DND-41 (cell line): ENCODE measurements at regions not wholly inside any gene's neighbourhood (a gene's known extent, or its start where the extent isn't known, plus 50 kb on each side); places are given as distances from the start of the nearest gene placed in this dataset.

ENCODE experiments used
- EZH2 ChIP-seq: IDR thresholded peaks from 3 replicates; pipeline ENCODE4 v1.6.1; 2012; ENCODE audit warnings: borderline replicate concordance, low read depth, mild to moderate bottlenecking, moderate library complexity, low read length, inconsistent platforms; ENCODE audit not compliant: severe bottlenecking
- TF ChIP-seq, protein P1 (sequence below): IDR thresholded peaks from 2 replicates; pipeline ENCODE4 v1.5.1; 2012; ENCODE audit warnings: borderline replicate concordance, low read length, moderate library complexity, mild to moderate bottlenecking; ENCODE audit not compliant: poor library complexity, severe bottlenecking; ENCODE audit errors: extremely low read depth

DNA sequence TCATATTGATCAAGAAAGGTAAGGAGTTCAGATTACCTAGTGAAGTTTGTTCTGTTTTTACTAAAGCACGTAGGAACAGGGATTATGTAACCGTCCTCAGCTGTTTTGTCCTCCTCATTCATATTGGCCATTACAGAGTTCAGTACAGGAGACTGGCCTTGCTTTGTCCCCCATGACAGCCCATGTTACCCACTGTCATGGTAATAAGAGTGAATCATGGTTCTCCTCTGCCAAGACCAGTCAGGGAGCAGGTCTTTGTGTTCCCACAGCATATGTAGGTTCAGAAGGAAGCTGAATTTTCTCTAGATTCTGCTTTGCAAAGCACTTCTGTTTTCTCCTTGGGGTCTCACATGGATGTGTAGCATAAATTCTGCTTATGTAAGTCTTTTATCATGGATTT lies 106.2 kb upstream of the GPR141 start:
- TF ChIP-seq, protein P1, sequence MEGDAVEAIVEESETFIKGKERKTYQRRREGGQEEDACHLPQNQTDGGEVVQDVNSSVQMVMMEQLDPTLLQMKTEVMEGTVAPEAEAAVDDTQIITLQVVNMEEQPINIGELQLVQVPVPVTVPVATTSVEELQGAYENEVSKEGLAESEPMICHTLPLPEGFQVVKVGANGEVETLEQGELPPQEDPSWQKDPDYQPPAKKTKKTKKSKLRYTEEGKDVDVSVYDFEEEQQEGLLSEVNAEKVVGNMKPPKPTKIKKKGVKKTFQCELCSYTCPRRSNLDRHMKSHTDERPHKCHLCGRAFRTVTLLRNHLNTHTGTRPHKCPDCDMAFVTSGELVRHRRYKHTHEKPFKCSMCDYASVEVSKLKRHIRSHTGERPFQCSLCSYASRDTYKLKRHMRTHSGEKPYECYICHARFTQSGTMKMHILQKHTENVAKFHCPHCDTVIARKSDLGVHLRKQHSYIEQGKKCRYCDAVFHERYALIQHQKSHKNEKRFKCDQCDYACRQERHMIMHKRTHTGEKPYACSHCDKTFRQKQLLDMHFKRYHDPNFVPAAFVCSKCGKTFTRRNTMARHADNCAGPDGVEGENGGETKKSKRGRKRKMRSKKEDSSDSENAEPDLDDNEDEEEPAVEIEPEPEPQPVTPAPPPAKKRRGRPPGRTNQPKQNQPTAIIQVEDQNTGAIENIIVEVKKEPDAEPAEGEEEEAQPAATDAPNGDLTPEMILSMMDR, result no peak
- no peak for TF ChIP-seq EZH2
